HS-5 (cell line): ENCODE measurements at regions not wholly inside any gene's neighbourhood (a gene's known extent, or its start where the extent isn't known, plus 50 kb on each side); places are given as distances from the start of the nearest gene placed in this dataset.

Source experiments
- DNase-seq: peaks from one replicate; pipeline ENCODE4 v3.0.0-alpha.2; 2012; ENCODE audit warnings: low read depth

DNA sequence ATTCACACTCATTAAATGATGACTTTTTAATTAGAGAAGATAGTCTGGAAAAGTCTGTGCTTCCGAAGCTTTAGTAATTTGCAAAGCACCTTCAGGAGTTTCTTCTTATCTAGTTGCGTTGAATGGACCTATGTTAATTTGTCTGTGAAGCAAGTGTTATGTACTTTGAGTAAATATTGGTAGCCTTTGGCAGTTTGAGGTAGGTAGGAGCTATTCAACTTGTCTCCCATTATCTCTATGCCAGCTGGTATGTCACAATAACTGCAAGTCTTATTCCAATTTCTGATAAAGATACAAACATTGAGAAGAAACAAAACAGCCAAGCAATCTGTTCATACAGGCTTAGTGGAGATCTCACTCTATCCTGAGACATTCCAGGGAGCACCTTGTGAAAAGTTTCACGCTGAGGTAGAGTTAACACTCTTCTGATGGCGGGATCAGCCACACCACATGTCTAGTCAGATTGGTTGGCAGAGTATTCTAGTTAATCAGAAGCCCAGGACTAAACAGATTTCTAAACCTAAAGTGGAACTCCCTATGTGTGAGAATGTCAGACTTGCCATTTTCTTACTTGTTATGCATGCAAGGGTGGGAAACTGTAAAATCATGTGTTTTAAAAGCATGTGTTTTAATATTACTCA is 219.8 kb upstream of the MANEA start:
- no peak for DNase-seq

DNA sequence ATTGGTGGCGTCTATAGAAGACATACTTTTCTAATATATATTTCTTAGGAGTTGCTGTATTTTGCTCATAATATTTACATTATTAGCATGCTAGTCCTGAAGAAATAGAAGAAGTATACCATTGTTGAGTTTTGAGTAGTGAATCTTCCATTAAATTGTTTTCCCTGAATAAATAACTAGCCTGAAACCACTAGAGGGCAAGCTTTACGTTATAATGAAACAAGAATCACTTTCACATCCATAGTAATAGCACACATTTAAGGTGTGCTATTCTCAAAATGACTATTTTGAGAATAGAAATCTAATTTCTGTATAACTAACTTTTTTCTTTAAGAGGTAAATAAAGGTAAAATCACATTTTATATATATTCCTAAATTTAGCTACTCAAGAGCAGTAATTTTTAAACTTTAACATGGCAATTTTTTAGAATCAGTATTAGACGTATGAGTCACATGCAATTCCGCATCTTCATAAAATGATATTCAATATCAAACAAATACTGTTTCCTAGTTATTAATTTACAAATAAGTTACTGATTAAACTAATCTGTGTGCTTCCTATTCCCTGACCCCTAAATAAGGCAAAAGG is 213.2 kb upstream of the MANEA start:
- peak; percentile 6 for DNase-seq

DNA sequence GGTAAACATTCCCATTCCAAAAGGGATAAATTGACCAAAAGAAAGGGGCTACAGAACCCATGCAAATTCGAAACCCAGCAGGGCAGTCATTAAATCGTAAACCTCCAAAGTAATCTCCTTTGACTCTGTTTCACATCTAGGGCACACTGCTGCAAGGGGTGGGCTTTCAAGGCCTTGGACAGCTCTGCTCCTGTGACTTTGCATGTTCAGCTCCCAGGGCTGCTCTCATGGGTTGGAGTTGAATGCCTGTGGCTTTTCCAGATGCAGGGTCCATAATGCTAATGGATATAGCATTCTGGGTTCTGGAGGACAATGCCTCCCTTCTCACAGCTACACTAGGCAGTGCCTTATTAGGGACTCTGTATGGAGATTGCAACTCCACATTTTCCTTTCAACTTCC is 211.9 kb upstream of the MANEA start:
- no peak for DNase-seq

DNA sequence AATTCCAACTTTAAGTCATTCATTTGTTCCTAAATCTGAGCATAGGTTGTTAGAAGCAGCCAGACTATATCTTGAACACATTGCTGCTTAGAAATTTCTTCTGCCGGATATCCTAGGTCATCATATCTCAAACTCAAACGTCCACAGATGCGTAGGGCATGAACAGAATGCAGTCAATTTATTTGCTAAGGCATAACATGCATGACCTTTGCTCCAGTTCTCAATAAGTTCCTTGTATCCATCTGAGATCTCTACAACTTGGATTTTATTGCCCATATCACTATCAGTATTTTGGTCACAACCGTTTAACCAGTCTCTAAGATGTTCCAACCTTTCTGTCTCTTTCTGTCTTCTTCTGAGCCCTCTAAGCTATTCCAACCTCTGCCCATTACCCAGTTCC is 210.9 kb upstream of the MANEA start:
- DNase-seq: no peak

GRCh38 chr6:95383878-95384277 is 193.5 kb upstream of the MANEA start:
- DNase-seq: no peak

GRCh38 chr6:95384988-95385387 is 192.3 kb upstream of the MANEA start:
- DNase-seq: no peak

DNA sequence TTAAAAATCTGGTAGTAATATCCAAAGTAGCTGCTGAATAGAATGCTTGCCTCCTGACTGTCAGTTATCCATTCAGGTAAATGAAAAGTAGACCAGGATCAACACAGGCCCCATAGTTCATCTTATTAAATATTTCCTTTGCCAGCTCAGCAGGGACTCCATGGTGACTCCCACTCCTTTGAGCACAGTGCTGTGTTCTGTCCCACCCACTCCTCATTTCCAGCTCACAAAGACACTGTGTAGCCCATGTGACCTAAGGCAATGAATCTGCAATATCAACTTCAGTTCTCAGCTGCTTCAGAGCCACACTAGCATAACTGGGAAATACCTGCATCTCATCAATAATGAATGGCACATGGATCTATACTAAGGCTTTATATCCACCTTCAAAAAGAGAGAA is 189.5 kb upstream of the MANEA start:
- DNase-seq: no peak

DNA sequence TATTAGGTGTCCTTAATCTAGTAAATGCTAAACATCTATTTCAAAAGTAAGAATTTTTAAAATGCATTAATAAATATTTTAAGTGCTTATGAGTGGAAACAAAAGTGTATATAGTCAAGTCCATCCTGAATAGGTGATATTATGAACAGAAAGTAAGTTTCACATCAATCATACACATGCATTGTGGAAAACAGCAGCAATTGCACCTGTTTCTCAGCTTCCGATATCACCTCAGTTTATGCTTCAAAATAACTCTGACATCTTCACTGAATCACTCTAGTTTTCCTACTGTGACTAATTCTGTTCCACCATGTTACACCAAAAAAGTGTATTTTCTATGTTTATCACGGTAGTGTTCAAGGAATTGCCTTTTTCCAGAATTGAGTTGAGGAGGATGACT is 172.6 kb upstream of the MANEA start:
- no peak for DNase-seq

- DNase-seq: no peak
Measured at GRCh38 chr6:95408111-95408510, 169.2 kb upstream of the MANEA start.

DNA sequence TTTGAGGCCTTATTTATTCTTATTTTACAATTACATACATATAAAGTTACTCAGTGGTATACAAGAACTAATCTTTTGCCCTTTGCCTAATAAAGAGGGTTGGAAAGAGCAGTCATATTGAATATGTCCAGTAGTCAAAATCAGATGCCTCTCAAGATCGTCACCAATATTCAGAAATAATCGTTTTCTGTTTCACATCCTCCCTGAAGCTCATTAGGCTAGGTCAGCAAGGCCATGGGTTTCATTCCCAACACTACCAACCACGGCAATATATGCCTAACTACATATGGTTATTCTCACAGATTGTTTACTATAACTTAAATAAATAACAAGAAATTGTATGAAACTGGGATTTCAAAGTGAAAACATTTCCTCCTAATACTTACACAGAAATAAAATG is 167.2 kb upstream of the MANEA start:
- no peak for DNase-seq

GRCh38 chr6:95413789-95414188 is 163.5 kb upstream of the MANEA start:
- DNase-seq: no peak

DNA sequence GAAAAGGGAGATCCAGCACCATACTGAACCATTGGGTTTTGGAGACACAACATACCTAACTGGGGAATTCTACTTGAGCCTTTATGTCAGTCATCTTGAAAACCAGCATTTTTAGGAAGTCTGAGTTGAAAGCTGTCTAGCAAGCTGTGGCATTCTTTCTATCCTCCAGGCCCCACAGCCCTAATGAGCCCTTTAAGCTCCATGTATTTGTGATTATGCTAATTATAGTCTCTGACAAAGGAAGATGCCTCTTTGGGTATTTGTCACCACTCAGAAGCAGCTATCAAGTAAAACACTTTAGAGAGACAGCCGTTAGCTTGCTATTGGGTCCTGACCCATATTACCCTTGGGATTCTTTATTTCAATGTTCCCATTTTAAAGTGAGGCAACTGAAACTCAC is 159.5 kb upstream of the MANEA start:
- DNase-seq: no peak

DNA sequence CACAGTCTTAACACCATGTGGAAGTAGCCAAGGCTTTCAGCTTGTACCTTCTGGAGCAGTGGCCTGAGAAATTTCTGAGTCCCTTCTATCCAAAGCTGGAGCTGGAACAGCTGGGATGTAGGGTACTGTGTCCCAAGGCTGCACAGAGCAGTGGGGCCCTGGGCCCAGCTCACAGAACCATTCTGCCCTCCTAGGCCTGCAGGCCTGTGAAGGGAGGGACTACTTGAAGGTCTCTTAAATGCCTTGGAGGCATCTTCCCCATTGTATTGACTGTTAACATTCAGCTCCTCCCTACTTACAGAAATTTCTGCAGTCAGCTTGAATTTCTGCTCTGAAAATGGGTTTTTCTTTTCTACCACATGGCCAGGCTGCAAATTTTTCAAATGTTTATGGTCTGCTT is 156.5 kb upstream of the MANEA start:
- no peak for DNase-seq

DNA sequence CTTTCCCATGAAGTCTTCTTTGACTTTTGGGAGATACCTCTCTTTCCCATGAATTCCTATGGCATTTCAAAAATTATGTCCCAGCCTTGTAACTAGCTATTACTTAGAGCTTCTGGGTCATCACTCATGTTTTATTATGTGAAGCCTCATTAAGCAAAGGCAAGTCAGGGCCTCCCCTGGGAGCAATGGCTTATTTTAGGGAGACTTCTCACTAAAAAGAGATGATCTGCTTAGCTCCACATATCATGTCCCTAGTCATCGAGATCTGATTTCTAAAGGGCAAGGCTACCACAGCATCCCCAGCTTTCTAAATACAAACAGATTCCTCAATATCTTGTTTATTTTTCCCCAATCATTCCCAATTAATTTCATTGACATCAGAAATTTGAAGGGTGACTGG is 154.0 kb upstream of the MANEA start:
- no peak for DNase-seq

GRCh38 chr6:95431637-95432228 is 145.6 kb upstream of the MANEA start:
- peak; percentile 9 for DNase-seq

DNA sequence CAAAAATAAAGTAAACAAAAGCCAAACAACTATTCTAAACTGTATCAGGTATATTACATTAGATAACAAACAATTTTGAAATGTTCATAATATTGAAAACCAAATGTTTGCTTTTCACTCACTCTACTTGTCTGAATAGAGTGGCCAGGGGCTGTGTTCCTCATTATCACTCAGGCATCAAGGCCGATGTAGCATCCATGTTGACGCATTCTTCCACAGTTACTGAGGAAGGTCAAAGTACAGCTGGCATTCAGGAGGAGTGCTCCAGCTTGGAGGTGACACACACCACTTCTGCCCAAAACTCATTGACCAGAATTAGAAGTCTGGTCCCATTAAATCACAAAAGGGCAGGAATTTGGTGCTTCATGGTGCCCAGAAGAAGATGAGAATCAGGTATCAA is 137.6 kb upstream of the MANEA start:
- DNase-seq: no peak

- DNase-seq: no peak
Measured at GRCh38 chr6:95448208-95448607, 129.1 kb upstream of the MANEA start.

- DNase-seq: no peak
Measured at GRCh38 chr6:95469511-95469910, 107.8 kb upstream of the MANEA start.

- DNase-seq: no peak
Measured at GRCh38 chr6:95478941-95479340, 98.4 kb upstream of the MANEA start.

- DNase-seq: no peak
Measured at GRCh38 chr6:95487817-95488216, 89.5 kb upstream of the MANEA start.

GRCh38 chr6:95489185-95489863 is 88.0 kb upstream of the MANEA start:
- no peak for DNase-seq

DNA sequence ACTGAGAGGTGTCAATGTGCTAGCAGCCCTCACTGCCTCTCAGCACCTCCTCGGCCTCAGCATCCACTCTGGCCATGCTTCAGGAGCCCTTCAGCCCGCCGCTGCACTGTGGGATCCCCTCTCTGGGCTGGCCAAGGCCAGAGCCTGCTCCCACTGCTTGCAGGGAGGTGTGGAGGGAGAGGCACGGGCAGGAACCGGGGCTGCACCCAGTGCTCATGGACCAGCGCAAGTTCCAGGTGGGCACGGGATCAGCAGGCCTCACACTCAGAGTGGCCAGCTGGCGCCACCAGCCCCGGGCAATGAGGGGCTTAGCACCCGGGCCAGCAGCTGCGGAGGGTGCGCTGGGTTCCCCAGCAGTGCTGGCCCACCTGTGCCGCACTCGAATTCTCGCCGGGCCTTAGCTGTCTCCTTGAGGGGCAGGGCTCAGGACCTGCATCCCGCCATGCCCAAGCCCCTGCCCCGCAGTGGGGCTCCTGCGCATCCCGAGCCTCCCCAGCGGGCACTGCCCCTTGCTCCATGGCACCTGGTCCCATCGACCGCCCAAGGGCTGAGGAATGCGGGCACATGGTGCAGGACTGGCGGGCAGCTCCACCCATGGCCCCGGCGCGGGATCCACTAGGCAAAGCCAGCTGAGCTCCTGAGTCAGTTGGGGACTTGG is 80.4 kb upstream of the MANEA start:
- DNase-seq: no peak
